Type B pancreatic cell (in vitro differentiated cells): ENCODE measurements at regions not wholly inside any gene's neighbourhood (a gene's known extent, or its start where the extent isn't known, plus 50 kb on each side); places are given as distances from the start of the nearest gene placed in this dataset.
"Not testable (repeated sequence)": the region's sequence is repeated elsewhere in the genome, so short reads cannot be mapped to it uniquely, and the experiment has no call there.

Source experiments
- DNase-seq: peaks from one replicate; pipeline ENCODE4 v3.0.0; 2021; ENCODE audit warnings: mixed read lengths; ENCODE audit not compliant: unreplicated experiment; ENCODE audit errors: extremely low spot score
- H3K27ac Mint-ChIP-seq: 2 replicates; pipeline ENCODE4 v1.8.0; 2021; ENCODE audit warnings: mild to moderate bottlenecking, mixed read lengths
- H3K27me3 Mint-ChIP-seq: 2 replicates; pipeline ENCODE4 v1.8.0; 2021; ENCODE audit warnings: mixed read lengths
- H3K36me3 Mint-ChIP-seq: 2 replicates; pipeline ENCODE4 v1.8.0; 2021; ENCODE audit warnings: mixed read lengths
- H3K4me1 Mint-ChIP-seq: one replicate; pipeline ENCODE4 v1.8.0; 2021; ENCODE audit warnings: mixed read lengths; ENCODE audit not compliant: unreplicated experiment
- H3K4me3 Mint-ChIP-seq: 2 replicates; pipeline ENCODE4 v1.8.0; 2021; ENCODE audit warnings: mild to moderate bottlenecking, mixed read lengths
- H3K9me3 Mint-ChIP-seq: 2 replicates; pipeline ENCODE4 v1.8.0; 2021; ENCODE audit warnings: mixed read lengths
- TF ChIP-seq, protein P1 (sequence below): fragments of 200-600 bp; sonication (generic); conservative IDR thresholded peaks from 2 replicates; pipeline ENCODE4 v1.5.0; 2021; ENCODE audit warnings: antibody characterized with exemption, mild to moderate bottlenecking

DNA sequence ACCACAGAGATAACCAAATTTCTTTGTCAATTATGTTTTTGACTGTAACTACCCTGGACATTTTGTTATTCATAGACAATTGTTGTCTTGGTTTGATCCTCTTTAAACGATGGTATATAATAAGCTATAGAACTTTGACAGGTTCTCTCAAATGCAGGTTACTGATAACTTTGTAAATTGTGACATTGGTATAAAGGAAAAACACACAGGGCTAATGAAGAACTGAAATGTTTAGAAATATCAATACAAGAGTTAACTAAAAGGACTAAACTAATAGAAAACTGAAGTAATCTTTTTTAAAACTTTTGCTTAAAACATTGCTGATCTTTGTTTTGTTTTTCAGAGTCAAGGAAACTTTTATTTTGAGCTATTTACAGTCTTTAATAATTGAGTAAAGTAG lies 124.8 kb downstream of the TPBG start:
- Mint-ChIP-seq H3K4me1 (peaks cover 5% of the 10 kb centered on the region), H3K27ac (no peak overlapping the region), H3K36me3 (no peaks in the 10 kb centered on the region), H3K4me3 (no peak overlapping the region), H3K27me3 (no peaks in the 10 kb centered on the region), H3K9me3 (peaks cover 10% of the 10 kb centered on the region)
- DNase-seq = no peak
- TF ChIP-seq, protein P1, sequence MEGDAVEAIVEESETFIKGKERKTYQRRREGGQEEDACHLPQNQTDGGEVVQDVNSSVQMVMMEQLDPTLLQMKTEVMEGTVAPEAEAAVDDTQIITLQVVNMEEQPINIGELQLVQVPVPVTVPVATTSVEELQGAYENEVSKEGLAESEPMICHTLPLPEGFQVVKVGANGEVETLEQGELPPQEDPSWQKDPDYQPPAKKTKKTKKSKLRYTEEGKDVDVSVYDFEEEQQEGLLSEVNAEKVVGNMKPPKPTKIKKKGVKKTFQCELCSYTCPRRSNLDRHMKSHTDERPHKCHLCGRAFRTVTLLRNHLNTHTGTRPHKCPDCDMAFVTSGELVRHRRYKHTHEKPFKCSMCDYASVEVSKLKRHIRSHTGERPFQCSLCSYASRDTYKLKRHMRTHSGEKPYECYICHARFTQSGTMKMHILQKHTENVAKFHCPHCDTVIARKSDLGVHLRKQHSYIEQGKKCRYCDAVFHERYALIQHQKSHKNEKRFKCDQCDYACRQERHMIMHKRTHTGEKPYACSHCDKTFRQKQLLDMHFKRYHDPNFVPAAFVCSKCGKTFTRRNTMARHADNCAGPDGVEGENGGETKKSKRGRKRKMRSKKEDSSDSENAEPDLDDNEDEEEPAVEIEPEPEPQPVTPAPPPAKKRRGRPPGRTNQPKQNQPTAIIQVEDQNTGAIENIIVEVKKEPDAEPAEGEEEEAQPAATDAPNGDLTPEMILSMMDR = no peak

DNA sequence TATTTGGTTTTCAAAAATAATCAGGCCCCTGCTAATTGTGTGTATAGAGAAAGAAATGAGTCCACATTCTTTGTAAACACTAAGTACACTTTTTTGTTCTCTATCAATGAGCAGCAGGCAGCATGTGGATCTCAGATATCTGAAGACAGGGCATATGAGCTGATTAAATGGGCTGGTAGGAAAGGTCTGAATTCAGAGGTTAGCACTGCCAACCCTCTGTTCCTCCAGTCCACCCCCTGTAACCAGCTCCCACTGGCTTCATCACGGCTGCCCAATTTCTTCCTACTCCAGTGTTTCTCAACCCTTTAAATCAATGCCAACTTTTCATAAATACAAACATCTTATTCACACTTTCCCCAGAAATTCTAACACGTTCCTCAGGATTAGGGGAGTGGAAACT lies 128.5 kb downstream of the TPBG start:
- H3K4me3 Mint-ChIP-seq = no peak overlapping the region
- no peak overlapping the region for H3K27ac Mint-ChIP-seq
- H3K36me3 Mint-ChIP-seq = no peaks in the 10 kb centered on the region
- no peaks in the 10 kb centered on the region for H3K27me3 Mint-ChIP-seq
- H3K4me1 Mint-ChIP-seq = peaks cover 11% of the 10 kb centered on the region
- TF ChIP-seq, protein P1 = no peak
- no peaks in the 10 kb centered on the region for H3K9me3 Mint-ChIP-seq
- DNase-seq = no peak

DNA sequence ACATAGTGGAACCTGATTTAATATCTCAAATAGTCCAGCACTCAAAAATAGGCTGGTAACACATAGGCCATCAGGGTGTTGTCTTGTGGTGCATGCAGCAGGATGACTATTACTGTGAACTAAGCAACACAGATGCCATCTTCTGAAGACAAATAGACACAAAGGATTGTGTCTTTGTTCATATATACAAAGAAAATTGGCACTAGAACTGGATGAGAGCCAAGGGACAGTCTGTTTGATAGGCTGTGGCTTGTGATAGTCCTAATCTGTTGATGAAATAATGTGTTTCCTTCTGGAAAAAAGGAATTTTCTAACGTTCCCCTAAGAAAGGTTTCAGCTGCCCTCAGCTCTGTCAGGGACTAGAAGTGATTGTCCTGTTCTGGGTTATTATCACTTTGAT lies 129.8 kb downstream of the TPBG start:
- Mint-ChIP-seq H3K36me3 (no peaks in the 10 kb centered on the region), H3K4me1 (peaks cover 11% of the 10 kb centered on the region), H3K27ac (no peak overlapping the region), H3K4me3 (no peak overlapping the region), H3K9me3 (no peaks in the 10 kb centered on the region), H3K27me3 (no peaks in the 10 kb centered on the region)
- TF ChIP-seq, protein P1 = no peak
- DNase-seq = no peak

DNA sequence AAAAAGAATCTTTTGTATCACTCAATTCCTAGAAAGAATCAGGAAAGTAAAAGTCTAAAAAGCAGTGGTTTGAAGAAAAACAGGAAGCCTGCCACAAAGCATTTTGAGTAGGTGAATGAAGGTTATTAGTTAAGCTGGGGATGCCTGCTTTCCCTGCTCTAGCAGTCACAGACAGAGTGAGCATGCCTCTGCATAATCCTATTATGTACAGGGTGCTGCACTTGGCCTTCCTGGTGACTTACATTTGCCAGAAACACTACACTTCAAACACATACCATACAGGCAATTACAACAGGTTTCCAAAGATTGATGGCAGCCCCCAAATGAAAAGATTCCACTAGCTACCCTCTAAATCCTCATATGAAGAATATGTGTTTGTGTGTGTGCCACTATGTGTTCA lies 130.8 kb downstream of the TPBG start:
- H3K27me3 Mint-ChIP-seq = no peaks in the 10 kb centered on the region
- no peak for DNase-seq
- no peaks in the 10 kb centered on the region for H3K9me3 Mint-ChIP-seq
- no peak overlapping the region for H3K4me3 Mint-ChIP-seq
- no peak overlapping the region for H3K27ac Mint-ChIP-seq
- H3K4me1 Mint-ChIP-seq = peaks cover 11% of the 10 kb centered on the region
- no peaks in the 10 kb centered on the region for H3K36me3 Mint-ChIP-seq
- TF ChIP-seq, protein P1 = no peak

DNA sequence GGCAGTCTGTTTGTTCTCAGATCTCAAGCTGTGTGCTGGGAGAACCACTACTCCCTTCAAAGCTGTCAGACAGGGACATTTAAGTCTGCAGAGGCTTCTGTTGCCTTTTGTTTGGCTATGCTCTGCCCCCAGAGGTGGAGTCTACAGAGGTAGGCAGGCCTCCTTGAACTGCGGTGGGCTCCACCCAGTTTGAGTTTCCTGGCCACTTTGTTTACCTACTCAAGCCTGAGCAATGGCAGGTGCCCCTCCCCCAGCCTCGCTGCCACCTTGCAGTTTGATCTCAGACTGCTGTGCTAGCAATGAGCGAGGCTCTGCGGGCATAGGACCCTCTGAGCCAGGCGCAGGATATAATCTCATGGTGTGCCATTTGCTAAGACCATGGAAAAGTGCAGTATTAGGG lies 138.3 kb downstream of the TPBG start:
- not testable (repeated sequence) for H3K4me3 Mint-ChIP-seq, H3K9me3 Mint-ChIP-seq, H3K27me3 Mint-ChIP-seq, H3K27ac Mint-ChIP-seq, DNase-seq, H3K4me1 Mint-ChIP-seq, H3K36me3 Mint-ChIP-seq

DNA sequence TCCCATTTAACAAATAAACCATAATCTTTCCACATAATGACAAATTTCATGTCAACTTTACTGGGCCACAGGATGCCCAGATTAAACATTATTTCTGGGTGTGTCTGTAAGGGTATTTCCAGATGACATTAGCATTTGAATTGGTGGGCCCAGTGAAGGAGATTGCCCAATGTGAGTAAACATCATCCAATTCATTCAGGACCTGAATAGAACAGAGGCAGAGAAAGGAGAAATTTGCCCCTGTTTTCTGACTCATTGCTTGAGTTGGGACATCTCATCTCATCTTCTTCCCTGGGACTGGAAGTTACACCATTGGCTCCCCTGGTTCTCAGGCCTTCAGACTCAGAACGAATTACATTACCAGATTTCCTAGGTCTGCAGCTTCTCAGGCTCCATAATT lies 142.9 kb downstream of the TPBG start:
- Mint-ChIP-seq H3K27ac (no peak overlapping the region), H3K9me3 (no peaks in the 10 kb centered on the region), H3K36me3 (no peaks in the 10 kb centered on the region), H3K4me3 (no peak overlapping the region), H3K4me1 (no peaks in the 10 kb centered on the region), H3K27me3 (no peaks in the 10 kb centered on the region)
- TF ChIP-seq, protein P1 = no peak
- DNase-seq = no peak
